ENCODE measurements at regions not wholly inside any gene's neighbourhood (a gene's known extent, or its start where the extent isn't known, plus 50 kb on each side); places are given as distances from the start of the nearest gene placed in this dataset.

GRCh38 chr5:145205546-145205945 lies 629.6 kb downstream of the PRELID2 start:
- H3K4me3 ChIP-seq (ENCODE audit: low read depth, low read length) = no peak overlapping the region
- TF ChIP-seq CTCF (IDR thresholded peaks at IDR 0.05; ENCODE audit: low read depth, low read length) (no peak), POLR2A (IDR thresholded peaks at IDR 0.05; ENCODE audit: extremely low read depth, insufficient read length) (no peak), MYC (IDR thresholded peaks at IDR 0.05; ENCODE audit: low read depth, low read length) (no peak)
- TF ChIP-seq, protein P1, sequence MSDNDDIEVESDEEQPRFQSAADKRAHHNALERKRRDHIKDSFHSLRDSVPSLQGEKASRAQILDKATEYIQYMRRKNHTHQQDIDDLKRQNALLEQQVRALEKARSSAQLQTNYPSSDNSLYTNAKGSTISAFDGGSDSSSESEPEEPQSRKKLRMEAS (IDR thresholded peaks at IDR 0.05; ENCODE audit: low read depth, low read length) = no peak
- DNase-seq (ENCODE audit: low read depth) = no peak

GRCh38 chr5:145204743-145205142 lies 630.4 kb downstream of the PRELID2 start:
- TF ChIP-seq POLR2A (IDR thresholded peaks at IDR 0.05; ENCODE audit: extremely low read depth, insufficient read length) = no peak
- TF ChIP-seq, protein P1 (IDR thresholded peaks at IDR 0.05; ENCODE audit: low read depth, low read length) = no peak
- no peak for TF ChIP-seq CTCF (IDR thresholded peaks at IDR 0.05; ENCODE audit: low read depth, low read length)
- TF ChIP-seq MYC (IDR thresholded peaks at IDR 0.05; ENCODE audit: low read depth, low read length) = no peak
- no peak for DNase-seq (ENCODE audit: low read depth)

GRCh38 chr5:145203193-145203592 lies 631.9 kb downstream of the PRELID2 start:
- no peak overlapping the region for H3K4me3 ChIP-seq (ENCODE audit: low read depth, low read length)
- no peak for DNase-seq (ENCODE audit: low read depth)
- TF ChIP-seq CTCF (IDR thresholded peaks at IDR 0.05; ENCODE audit: low read depth, low read length) (no peak), MYC (IDR thresholded peaks at IDR 0.05; ENCODE audit: low read depth, low read length) (no peak), POLR2A (IDR thresholded peaks at IDR 0.05; ENCODE audit: extremely low read depth, insufficient read length) (no peak)
- TF ChIP-seq, protein P1 (IDR thresholded peaks at IDR 0.05; ENCODE audit: low read depth, low read length) = no peak

More at GRCh38 chr5:145204743-145205142, 630.4 kb downstream of the PRELID2 start:
- H3K4me3 ChIP-seq (ENCODE audit: low read depth, low read length) = no peak overlapping the region

DNA sequence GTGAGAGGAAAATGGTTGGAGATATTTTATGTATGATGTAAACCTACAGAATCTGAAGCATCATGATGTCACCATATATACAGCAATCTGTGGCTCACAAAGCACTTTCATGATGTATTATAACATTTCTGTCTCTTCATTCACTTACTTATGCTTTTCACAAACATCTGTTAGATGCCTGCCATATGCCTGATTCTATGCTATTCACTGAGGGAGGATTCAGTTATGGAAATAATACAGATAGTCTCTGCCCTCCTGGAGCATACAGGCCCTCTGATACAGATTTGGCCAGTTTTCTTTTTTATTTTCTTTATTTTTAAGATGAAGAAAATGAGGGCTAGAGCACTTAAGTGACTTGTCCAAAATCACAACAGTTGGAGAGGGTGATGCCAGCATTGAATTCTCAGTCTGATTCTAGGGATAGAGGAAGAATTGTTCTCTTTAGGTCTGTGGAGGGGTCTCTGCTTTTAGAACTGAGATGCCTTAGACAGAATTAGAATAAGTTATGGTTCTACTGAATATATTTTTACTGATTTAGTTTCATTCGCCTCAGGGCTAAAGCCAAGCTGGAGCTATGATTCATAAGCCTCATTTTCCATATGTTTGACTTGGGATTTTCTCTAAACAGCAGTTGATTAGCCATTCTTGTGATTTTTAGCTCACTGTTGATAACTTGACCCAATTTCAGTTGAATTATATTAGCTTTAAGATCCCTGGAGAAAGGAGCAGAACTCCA lies 636.4 kb downstream of the PRELID2 start:
- H3K4me3 ChIP-seq (ENCODE audit: low read depth, low read length) = no peak overlapping the region
- TF ChIP-seq POLR2A (IDR thresholded peaks at IDR 0.05; ENCODE audit: extremely low read depth, insufficient read length) = no peak
- no peak for DNase-seq (ENCODE audit: low read depth)

- H3K4me3 ChIP-seq (ENCODE audit: low read depth, low read length) = no peak overlapping the region
- TF ChIP-seq, protein P1 (IDR thresholded peaks at IDR 0.05; ENCODE audit: low read depth, low read length) = no peak
- TF ChIP-seq CTCF (IDR thresholded peaks at IDR 0.05; ENCODE audit: low read depth, low read length) (no peak), POLR2A (IDR thresholded peaks at IDR 0.05; ENCODE audit: extremely low read depth, insufficient read length) (no peak), MYC (IDR thresholded peaks at IDR 0.05; ENCODE audit: low read depth, low read length) (no peak)
- no peak for DNase-seq (ENCODE audit: low read depth)
Measured at GRCh38 chr5:145189746-145190145, 645.4 kb downstream of the PRELID2 start.

GRCh38 chr5:145180371-145180770 lies 654.8 kb downstream of the PRELID2 start:
- H3K4me3 ChIP-seq (ENCODE audit: low read depth, low read length) = no peak overlapping the region
- TF ChIP-seq, protein P1 (IDR thresholded peaks at IDR 0.05; ENCODE audit: low read depth, low read length) = no peak
- TF ChIP-seq CTCF (IDR thresholded peaks at IDR 0.05; ENCODE audit: low read depth, low read length) (no peak), MYC (IDR thresholded peaks at IDR 0.05; ENCODE audit: low read depth, low read length) (no peak), POLR2A (IDR thresholded peaks at IDR 0.05; ENCODE audit: extremely low read depth, insufficient read length) (no peak)
- DNase-seq (ENCODE audit: low read depth) = no peak

Measured in NB4 (cell line).